Ishikawa (cell line): ENCODE measurements at regions not wholly inside any gene's neighbourhood (a gene's known extent, or its start where the extent isn't known, plus 50 kb on each side); places are given as distances from the start of the nearest gene placed in this dataset.

Experiments used
- CEBPB ChIP-seq: IDR thresholded peaks from 2 replicates; pipeline ENCODE4 v1.6.1; 2012
- CREB1 ChIP-seq: IDR thresholded peaks from 2 replicates; pipeline ENCODE4 v1.6.1; 2012; ENCODE audit warnings: low read depth
- EGR1 ChIP-seq: IDR thresholded peaks from 2 replicates; pipeline ENCODE4 v1.6.1; 2012
- EP300 ChIP-seq: IDR thresholded peaks from 2 replicates; pipeline ENCODE4 v1.6.1; 2012; ENCODE audit warnings: borderline replicate concordance
- FOXM1 ChIP-seq: IDR thresholded peaks from 2 replicates; pipeline ENCODE4 v1.6.1; 2012; ENCODE audit warnings: low read depth, borderline replicate concordance
- MAX ChIP-seq: IDR thresholded peaks from 2 replicates; pipeline ENCODE4 v1.6.1; 2012
- NFIC ChIP-seq: IDR thresholded peaks from 2 replicates; pipeline ENCODE4 v1.6.1; 2012
- RAD21 ChIP-seq: IDR thresholded peaks from 2 replicates; pipeline ENCODE4 v1.6.1; 2012; ENCODE audit warnings: low read depth
- TAF1 ChIP-seq: IDR thresholded peaks from 2 replicates; pipeline ENCODE4 v1.6.1; 2012; ENCODE audit warnings: low read depth, mild to moderate bottlenecking
- TCF12 ChIP-seq: IDR thresholded peaks from 2 replicates; pipeline ENCODE4 v1.6.1; 2012; ENCODE audit warnings: low read depth
- TEAD4 ChIP-seq: IDR thresholded peaks from 2 replicates; pipeline ENCODE4 v1.6.1; 2012
- YY1 ChIP-seq: IDR thresholded peaks from 2 replicates; pipeline ENCODE4 v1.6.1; 2012; ENCODE audit warnings: low read depth
- ZBTB7A ChIP-seq: IDR thresholded peaks from 2 replicates; pipeline ENCODE4 v1.6.1; 2012; ENCODE audit warnings: low read depth
- TF ChIP-seq, protein P1 (sequence below): IDR thresholded peaks from 2 replicates; pipeline ENCODE4 v1.6.1; 2012; ENCODE audit warnings: low read depth, mild to moderate bottlenecking
- TF ChIP-seq, protein P2 (sequence below): IDR thresholded peaks from 2 replicates; pipeline ENCODE4 v1.6.1; 2012

GRCh38 chr5:57586649-57587048 lies 104.0 kb upstream of the ACTBL2 start:
- no peak for TF ChIP-seq EP300
- TF ChIP-seq NFIC: no peak
- TF ChIP-seq FOXM1: no peak
- TF ChIP-seq, protein P1, sequence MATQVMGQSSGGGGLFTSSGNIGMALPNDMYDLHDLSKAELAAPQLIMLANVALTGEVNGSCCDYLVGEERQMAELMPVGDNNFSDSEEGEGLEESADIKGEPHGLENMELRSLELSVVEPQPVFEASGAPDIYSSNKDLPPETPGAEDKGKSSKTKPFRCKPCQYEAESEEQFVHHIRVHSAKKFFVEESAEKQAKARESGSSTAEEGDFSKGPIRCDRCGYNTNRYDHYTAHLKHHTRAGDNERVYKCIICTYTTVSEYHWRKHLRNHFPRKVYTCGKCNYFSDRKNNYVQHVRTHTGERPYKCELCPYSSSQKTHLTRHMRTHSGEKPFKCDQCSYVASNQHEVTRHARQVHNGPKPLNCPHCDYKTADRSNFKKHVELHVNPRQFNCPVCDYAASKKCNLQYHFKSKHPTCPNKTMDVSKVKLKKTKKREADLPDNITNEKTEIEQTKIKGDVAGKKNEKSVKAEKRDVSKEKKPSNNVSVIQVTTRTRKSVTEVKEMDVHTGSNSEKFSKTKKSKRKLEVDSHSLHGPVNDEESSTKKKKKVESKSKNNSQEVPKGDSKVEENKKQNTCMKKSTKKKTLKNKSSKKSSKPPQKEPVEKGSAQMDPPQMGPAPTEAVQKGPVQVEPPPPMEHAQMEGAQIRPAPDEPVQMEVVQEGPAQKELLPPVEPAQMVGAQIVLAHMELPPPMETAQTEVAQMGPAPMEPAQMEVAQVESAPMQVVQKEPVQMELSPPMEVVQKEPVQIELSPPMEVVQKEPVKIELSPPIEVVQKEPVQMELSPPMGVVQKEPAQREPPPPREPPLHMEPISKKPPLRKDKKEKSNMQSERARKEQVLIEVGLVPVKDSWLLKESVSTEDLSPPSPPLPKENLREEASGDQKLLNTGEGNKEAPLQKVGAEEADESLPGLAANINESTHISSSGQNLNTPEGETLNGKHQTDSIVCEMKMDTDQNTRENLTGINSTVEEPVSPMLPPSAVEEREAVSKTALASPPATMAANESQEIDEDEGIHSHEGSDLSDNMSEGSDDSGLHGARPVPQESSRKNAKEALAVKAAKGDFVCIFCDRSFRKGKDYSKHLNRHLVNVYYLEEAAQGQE: no peak
- no peak for TF ChIP-seq EGR1
- TF ChIP-seq TCF12: no peak
- no peak for TF ChIP-seq MAX
- TF ChIP-seq TEAD4: no peak
- no peak for TF ChIP-seq YY1
- no peak for TF ChIP-seq CEBPB
- TF ChIP-seq TAF1: no peak

GRCh38 chr5:57582578-57583070 lies 100.0 kb upstream of the ACTBL2 start:
- TF ChIP-seq CREB1 (no peak), EP300 (no peak), ZBTB7A (no peak), MAX (no peak), YY1 (no peak), EGR1 (no peak), TEAD4 (no peak), TAF1 (no peak), NFIC (no peak), CEBPB (no peak), TCF12 (no peak), FOXM1 (no peak), RAD21 (no peak)
- TF ChIP-seq, protein P1: no peak
- TF ChIP-seq, protein P2, sequence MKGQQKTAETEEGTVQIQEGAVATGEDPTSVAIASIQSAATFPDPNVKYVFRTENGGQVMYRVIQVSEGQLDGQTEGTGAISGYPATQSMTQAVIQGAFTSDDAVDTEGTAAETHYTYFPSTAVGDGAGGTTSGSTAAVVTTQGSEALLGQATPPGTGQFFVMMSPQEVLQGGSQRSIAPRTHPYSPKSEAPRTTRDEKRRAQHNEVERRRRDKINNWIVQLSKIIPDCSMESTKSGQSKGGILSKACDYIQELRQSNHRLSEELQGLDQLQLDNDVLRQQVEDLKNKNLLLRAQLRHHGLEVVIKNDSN: no peak

DNA sequence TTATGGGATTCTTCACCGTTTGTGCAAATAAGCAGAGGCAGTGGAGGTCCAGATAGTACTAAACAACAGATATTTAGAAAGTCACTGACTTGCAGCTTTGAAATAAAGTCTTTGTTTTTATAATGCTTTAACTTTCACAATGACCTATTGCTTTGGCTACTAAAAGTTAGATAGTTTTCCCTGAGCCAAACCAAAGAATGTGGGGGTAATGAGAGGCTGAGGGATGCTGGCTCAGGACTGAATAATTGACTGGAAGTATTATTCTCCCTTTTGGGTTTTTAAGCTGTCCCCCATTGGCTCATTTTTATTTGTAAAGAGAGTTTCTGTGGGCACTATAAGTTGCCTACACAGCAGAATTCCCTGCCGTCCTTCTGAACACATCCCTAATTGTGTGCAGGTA lies 99.2 kb upstream of the ACTBL2 start:
- TF ChIP-seq TEAD4 (no peak), NFIC (no peak), FOXM1 (no peak), CREB1 (no peak), RAD21 (no peak), CEBPB (no peak), ZBTB7A (no peak), EP300 (no peak), EGR1 (no peak), YY1 (no peak), TCF12 (no peak)
- TF ChIP-seq, protein P1: no peak
- TF ChIP-seq, protein P2: no peak

DNA sequence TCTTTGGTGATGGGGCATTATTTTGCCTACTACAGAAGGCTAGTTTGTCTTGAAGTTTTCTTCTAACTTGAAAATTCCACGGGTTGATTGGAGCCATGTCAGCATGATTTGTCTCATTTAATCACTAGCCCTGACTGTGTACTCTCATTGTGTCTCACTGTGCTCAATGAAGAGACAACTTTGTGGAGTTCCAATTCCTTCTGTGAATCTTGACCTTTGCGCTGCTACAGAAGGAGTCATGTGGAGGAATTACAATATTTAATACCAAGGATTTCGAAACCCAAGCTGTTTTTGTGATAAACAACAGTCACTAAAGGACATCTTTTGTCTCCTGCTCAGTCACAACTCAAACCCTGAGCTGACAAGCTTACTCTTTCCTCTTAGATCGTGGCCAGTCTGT lies 98.6 kb upstream of the ACTBL2 start:
- TF ChIP-seq, protein P1: no peak
- TF ChIP-seq CREB1 (no peak), CEBPB (no peak), TEAD4 (no peak), ZBTB7A (no peak), EGR1 (no peak), RAD21 (no peak), FOXM1 (no peak), TAF1 (no peak), MAX (no peak), EP300 (no peak), YY1 (no peak), TCF12 (no peak), NFIC (no peak)
- TF ChIP-seq, protein P2: no peak
